GM21515 (cell line): ENCODE measurements at regions not wholly inside any gene's neighbourhood (a gene's known extent, or its start where the extent isn't known, plus 50 kb on each side); places are given as distances from the start of the nearest gene placed in this dataset.
A peak's percentile ranks its signal among the peaks of the same experiment; 100 is the strongest.

Source experiments
- ATAC-seq: cut with Tn5 transposase; IDR thresholded peaks from one replicate; pipeline ENCODE4 v1.9.1; 2021; ENCODE audit not compliant: unreplicated experiment

- no peak for ATAC-seq
Observed at GRCh38 chr6:137776256-137776655, 90.8 kb upstream of the TNFAIP3 start.

DNA sequence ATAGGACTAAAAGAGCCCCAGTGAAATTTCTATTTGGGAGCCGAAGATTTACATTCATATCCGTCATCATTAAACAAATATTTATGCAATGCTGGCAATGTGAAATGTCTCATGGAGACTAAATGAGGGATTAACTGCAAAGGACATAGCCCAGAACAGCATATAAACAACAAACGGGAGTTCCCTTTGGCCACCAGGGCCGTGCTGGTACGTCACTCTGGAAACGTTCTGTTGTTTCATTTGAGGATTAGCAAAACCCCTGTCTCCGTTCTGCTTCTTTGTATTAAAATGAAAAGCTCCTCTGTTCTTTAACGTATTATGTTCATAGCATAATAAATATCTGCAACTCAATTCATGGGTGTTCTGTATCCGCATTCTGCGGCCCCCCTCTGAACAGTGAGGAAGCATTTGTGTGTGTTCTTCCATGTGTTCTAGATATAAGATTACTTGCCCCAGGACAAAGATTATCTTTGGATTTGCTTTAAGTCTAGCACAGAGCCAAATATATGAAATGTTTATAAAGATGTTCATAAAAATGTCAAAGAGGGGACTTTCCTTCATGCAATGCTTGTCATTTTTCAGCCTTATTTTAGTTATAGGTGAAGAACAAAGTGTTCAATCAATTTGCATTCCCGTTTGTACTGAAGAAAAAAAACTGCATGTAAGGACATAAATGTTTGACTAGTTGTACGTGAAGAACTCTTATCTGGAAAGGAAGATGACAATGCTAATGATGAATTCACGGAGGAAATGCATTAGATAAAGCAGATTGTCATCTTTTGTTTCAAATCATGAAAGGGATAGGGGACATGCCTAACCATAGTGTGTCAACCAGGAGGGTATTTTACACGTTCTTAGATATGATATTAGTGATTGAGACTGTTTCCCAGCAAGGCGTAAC, 90.0 kb upstream of the TNFAIP3 start:
- ATAC-seq = no peak

DNA sequence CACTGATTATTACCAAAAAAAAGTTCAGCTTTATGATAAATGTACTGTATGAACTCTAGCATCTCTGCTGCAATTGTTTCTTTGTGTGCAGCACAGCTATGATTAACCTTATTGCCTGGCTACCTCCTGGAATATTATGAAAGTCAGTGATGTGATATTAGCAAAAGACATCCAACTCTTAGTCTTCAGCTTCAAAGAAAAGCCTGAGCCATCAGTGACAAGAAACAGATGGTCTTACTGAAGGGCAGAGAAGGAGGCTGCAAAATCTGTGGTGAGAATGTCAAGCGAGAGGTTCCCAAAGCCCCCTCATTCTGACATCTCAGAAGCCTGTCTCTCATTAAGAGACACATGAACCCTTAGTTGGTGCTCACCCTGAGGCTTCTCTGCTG, 89.4 kb upstream of the TNFAIP3 start:
- ATAC-seq = no peak

DNA sequence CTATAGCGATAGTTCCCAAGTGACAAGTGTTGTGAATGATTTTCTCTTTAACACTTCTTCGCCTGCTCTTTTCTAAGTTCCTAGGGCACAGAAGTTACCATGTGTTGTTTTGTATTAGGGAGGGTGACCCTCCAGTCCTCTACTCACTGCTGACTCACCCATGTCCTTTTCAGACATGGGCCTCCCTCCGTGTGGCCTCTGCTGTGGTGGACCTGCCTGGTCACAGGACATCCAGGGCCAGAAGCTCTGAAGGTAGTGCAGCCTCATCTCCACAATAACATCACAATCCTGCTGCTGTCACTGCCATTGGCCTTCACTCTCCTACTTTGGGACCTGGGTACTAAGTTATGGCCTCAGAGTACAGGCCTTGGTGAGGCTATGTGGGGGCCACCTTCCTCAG, 87.1 kb upstream of the TNFAIP3 start:
- ATAC-seq = no peak

DNA sequence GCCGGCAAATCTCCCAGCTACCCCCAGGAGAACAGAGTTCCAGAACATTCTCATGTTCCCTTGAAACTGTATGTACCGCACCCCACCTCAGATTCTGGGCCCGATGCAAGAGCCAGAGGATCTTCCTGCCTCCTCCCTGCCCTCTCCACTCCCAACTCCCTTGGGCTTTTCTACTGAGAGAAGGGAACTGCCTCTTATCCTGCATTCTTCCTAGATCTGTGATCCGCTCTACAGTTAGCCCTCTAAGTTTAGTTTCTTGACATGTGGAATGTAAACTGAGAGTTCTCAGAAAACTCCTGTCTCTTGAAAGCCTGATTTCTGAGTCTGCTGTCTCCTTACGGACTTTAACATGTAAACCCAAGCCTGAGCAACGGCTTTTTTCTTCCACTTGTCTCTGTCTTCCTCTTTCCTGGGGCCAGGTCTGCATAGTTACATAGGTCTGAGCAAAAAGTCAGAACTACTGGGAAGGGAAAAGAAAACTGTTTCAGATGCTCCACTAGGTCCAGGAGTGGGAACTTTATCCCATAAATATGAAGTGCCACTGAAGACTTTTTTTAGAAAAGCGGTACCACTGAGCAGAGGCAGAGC, 86.5 kb upstream of the TNFAIP3 start:
- ATAC-seq = no peak

DNA sequence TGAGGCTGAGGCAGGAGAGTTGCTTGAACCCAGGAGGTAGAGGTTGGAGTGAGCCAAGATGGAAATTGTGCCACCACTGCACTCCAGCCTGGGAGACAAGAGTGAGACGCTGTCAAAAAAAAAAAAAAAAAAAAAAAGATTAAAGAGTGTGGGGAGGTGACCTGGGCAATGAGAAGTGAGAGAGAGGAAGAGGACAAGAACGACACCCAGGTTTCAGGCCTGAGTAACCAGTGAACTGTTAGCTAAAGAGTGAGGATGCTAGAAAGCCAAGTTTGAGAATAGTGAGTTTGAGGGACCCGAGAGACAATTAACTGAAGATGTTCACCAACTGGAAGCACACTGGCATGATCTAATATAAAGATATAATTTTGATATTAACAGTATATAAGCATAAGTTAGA, 85.4 kb upstream of the TNFAIP3 start:
- ATAC-seq = no peak

GRCh38 chr6:137782166-137783039, 84.7 kb upstream of the TNFAIP3 start:
- no peak for ATAC-seq

- no peak for ATAC-seq
Observed at GRCh38 chr6:137783710-137784109, 83.3 kb upstream of the TNFAIP3 start.

- no peak for ATAC-seq
Observed at GRCh38 chr6:137784583-137784982, 82.5 kb upstream of the TNFAIP3 start.

DNA sequence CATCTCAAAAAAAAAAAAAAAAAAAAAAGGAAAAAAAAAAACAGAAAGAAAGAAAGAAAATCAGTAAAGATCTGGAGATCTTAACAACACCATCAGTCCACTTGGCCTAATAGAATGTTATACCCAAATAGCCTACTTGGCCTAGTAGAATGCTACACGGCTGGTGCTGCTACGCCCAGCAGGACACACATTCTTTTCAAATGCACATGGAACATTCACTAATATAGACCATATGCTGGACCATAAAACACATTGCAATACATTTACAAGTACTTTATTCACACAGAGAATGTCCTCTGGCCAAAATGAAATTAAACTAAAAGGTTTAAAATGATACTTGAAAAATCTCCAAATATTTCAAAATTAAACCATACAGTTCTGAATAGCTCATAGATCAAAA, 80.0 kb upstream of the TNFAIP3 start:
- ATAC-seq = no peak

- ATAC-seq = no peak
Observed at GRCh38 chr6:137788248-137788647, 78.8 kb upstream of the TNFAIP3 start.

DNA sequence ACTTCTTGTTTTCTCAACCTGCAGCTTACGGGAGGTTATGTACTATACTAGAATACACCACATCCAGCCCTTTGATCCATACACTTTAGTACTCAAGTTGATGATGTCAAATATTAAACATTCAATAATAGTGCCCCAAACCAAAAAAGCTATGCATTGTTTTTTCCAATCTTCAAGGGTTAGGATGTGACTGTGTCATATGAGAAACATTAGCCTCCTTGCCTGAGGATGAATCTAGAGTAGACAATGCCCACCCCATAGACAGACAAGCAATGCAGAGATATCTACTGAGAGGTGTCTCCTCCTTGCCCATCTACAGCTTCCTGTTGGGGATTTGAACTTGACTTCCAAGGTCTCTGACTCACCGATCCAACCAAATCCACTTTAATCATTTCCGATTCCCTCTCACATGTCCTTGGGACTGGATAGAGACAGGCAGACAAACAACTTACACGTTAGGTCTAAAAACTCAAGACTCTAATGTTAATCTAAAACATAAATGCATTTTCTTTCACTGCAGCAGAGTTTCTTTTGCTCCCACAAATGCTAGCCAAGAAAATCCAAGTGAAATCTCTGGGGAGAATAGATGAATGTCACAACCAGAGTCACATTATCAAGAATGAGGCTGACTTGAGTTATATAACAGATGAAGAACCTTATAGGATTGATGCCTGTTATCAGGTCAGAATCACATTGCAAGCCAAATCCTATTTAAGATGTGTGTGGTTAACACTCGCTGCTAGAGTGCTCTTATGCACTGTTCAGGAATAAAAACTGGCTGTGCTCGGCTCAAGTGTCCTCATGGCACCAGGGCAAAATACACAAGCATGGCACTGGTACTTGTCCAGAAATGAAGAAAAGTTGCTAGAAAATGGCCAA, 75.5 kb upstream of the TNFAIP3 start:
- ATAC-seq = peak; percentile 4

DNA sequence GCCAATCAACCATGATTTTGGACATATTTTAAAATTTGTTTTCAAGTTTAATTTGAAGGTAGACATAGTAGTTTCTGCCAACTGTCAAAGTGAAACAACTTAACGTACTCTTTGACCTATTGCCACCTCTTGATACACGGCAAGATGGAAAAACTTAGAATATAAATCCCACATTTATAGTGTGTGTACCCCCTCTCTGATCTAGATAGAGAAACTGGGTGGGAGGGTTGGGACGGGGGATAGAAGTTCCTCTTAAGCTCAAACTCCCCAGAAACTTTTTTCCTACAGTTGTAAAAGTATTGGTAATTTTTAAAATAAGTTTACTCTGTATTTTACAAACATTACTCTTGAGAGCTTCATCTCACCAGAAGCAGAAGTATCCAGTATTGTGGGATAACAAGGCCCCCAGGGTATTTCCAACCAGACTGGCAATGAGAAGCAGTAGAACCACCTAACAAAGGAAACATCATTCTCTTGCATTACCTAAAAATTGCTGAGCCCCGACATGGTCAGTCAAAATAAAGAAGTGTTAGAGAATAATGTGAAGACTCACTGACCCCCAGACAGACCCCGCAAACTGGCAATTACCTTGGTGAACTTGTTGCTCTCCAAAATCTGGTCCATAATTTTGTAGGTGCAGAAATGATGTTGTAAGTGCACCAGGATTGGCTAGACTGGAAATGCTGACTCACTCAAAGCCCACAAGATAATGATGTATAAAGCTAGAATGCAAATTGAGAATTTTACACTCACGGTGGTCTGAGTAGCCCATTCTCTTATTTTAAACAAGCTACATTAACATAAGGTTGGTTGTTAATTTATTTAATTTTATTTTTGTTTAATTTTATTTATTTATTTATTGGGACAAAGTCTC, 74.7 kb upstream of the TNFAIP3 start:
- ATAC-seq = no peak

DNA sequence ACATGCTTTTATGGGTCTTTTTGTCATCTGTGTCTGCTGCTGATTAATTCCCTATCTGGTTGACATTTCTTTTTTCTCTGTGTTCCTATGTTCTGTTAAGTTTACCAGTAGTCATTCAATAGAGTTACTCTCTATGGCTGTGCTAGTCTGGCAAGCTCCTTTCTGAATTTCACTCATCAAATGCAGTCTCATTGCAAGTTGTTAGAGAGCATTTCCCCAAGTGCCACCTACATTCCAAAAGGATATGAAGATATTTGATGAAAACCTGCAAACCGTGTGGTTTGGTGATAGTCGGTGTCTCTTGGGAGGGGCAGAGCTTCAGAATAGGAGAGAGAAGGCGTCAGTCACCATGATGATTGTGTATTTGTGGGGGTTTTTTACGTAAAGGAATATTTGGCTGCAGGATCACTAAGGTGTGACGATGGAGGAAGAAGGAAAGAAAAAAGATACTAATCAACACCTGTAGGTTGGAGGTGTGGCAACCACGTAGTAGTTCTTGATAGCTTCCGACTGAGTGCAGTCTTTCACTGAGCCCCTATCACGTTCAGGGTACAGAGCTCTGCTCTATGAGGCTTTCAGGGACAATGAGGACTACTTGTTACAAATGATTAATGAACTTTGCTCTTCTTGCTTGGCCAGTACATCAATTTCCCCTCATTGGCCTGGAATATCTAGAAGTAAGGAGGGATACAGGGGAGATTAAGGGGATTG, 73.1 kb upstream of the TNFAIP3 start:
- no peak for ATAC-seq

GRCh38 chr6:137794516-137795201, 72.4 kb upstream of the TNFAIP3 start:
- ATAC-seq = no peak

GRCh38 chr6:137795501-137795900, 71.6 kb upstream of the TNFAIP3 start:
- no peak for ATAC-seq

DNA sequence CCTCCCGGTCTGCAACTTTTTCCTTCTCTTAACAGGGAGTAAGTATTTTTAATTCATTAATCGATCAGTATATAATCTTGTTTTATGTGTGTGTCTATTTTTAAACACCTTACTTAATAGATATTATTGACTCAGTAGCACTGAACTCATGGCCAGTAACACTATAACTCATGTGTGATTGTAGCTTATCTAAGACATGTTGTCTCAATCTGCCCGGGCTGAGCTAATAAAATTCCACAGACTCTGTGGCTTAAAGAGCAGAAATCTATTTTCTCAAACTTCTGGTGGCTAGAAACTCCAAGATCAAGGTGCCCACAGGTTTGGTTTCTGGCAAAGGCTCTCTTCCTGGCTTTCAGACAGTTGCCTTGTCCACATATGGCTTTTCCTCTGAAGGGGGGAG, 68.8 kb upstream of the TNFAIP3 start:
- no peak for ATAC-seq

- ATAC-seq = no peak
Observed at GRCh38 chr6:137798846-137799245, 68.2 kb upstream of the TNFAIP3 start.
